ENCODE measurements at regions not wholly inside any gene's neighbourhood (a gene's known extent, or its start where the extent isn't known, plus 50 kb on each side); places are given as distances from the start of the nearest gene placed in this dataset.

GRCh38 chr6:12383448-12383847 lies 93.3 kb downstream of the EDN1 start:
- no peak for DNase-seq

GRCh38 chr6:12384357-12384912 lies 94.3 kb downstream of the EDN1 start:
- DNase-seq, result no peak

- no peak for DNase-seq
Observed at GRCh38 chr6:12385316-12385715, 95.2 kb downstream of the EDN1 start.

GRCh38 chr6:12386816-12387215 lies 96.7 kb downstream of the EDN1 start:
- no peak for DNase-seq

DNA sequence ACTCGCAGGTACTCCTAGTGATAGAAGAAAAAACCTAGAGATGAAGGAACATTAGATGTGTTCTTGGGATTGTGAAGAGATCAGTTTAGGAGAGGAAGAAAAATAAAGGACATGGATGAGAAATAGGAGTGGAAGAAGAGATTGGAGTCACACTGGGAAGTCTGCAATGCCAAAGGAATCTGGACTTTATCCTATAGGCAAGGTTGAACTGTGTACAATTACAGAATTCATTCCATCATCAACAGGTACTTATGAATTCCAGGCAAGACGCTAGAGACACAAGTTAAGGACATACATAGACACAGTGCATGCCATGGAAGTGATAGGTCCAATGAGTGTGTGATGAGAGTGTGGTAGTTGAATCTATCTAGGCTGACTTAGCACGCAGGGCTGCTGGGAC lies 101.3 kb downstream of the EDN1 start:
- DNase-seq, result no peak

DNA sequence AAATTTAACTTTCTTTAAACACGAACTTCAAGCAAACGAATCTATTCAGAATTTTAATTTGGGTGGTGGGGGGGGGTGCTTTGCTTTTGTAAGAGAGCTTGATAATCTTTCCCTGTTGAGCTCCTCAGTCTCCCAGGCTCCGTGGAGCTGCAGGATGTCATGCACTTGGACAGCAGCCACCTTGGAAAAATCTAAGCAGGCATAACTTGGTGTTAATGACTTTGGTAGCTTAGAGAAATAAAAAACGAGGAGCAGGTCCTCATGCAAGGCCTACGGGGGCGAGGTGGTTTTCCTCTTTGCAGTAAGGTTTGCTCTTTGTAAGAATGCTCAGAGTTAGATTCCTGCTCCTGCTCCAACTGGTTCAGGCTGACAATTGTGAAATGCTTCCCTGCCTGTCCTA lies 102.3 kb downstream of the EDN1 start:
- DNase-seq, result no peak

DNA sequence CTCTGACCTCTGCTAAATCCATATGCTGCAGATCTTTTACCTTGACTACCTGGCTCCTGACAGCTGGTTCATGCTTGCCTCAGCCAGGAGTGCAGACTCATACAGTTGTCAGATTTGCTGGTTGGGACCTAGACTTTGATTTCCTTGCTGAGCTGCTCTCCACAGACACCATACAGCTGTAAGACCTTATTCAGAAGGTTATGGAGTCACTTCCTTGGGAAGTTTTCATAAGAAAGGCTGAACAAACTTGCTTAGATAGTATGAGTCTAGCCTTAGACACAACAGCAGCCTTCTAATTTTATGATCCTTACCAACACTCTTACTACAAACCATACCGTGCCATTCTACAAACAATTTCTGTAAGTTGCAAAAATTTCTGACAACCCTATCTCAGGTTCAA lies 102.9 kb downstream of the EDN1 start:
- DNase-seq, result no peak

DNA sequence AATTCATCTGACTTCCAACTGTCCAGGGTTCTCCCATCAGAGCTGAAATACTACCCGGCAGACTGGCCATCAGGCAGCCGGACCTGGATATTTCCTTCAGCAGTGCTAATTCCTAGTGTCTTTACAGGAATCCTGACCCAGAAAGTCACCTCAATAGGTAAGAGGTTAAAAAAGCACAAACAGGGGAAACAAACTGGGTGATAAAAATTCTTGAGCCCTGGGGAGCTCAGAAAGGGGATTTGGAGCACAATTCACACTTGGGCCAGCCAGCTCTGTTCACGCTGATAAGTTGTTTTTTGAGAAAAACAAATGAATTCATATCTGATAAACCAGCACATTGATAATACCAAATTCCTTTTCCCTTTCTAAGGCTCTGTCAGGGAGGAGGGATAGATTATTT lies 104.0 kb downstream of the EDN1 start:
- DNase-seq, result no peak

- no peak for DNase-seq
Observed at GRCh38 chr6:12395898-12396297, 105.7 kb downstream of the EDN1 start.

GRCh38 chr6:12401200-12401599 lies 111.0 kb downstream of the EDN1 start:
- DNase-seq, result no peak

- DNase-seq, result no peak
Observed at GRCh38 chr6:12403201-12403826, 113.2 kb downstream of the EDN1 start.

GRCh38 chr6:12403947-12404647 lies 113.9 kb downstream of the EDN1 start:
- DNase-seq, result no peak

- no peak for DNase-seq
Observed at GRCh38 chr6:12404651-12405050, 114.5 kb downstream of the EDN1 start.

- no peak for DNase-seq
Observed at GRCh38 chr6:12408752-12409151, 118.6 kb downstream of the EDN1 start.

DNA sequence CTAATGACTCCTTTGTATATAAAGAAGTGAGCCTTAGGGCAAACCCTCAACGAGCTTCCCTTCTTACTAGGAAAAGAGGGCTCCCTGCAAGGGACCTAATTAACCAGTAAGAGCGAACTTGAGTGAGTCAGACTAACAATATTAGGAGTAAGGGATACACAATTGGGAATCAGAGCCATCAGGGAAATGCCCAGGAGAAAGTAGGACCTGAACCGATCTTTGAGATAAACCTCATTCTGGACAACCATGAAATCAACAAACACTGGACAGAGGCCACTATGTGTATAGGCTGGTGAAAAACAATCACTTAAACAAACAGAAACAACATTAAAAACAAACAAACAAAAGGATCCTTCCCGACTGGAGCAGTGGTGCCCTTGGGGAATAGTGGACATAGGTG lies 120.8 kb downstream of the EDN1 start:
- DNase-seq, result no peak

- DNase-seq, result no peak
Observed at GRCh38 chr6:12414096-12414675, 124.0 kb downstream of the EDN1 start.

- no peak for DNase-seq
Observed at GRCh38 chr6:12415980-12416598, 125.9 kb downstream of the EDN1 start.

GRCh38 chr6:12417191-12417590 lies 127.0 kb downstream of the EDN1 start:
- no peak for DNase-seq

- no peak for DNase-seq
Observed at GRCh38 chr6:12418946-12419345, 128.8 kb downstream of the EDN1 start.

- no peak for DNase-seq
Observed at GRCh38 chr6:12419631-12420272, 129.6 kb downstream of the EDN1 start.

DNA sequence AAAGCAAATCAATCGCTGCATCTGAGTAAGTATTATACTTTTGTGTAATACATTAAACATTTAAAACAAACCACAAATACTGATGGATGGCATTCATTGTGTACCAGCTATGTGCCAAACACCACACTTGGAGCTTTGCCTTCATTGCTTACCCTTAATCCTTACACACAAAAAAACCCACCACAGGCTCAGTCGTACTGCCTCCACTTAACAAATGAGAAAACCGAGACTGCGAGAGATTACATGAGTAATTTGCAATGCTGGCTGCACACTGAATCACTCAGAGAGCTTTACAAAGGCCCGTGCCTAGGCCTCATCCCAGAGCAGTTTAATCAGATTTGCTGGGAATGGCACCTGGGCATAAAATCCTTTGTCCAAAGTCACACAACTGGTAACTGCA lies 130.5 kb downstream of the EDN1 start:
- DNase-seq, result no peak

DNA sequence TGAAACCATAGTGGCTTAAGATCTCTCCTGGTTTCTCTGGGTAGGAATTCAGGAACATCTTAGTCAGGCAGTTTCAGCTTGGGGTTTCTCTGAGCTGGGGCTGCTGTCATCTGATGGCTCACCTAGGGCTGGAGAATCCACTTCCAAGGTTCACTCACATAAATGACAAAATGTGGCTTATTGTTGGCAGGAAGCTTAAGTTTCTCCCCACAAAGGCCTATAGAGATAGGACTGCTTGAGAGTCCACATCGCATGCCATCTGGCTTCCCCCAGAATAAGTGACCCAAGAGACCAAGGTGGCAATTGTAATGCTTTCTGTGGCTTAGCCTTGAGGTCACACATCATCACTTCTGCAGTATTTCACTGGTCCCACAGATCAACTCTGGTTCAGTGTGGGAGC lies 131.4 kb downstream of the EDN1 start:
- no peak for DNase-seq

DNA sequence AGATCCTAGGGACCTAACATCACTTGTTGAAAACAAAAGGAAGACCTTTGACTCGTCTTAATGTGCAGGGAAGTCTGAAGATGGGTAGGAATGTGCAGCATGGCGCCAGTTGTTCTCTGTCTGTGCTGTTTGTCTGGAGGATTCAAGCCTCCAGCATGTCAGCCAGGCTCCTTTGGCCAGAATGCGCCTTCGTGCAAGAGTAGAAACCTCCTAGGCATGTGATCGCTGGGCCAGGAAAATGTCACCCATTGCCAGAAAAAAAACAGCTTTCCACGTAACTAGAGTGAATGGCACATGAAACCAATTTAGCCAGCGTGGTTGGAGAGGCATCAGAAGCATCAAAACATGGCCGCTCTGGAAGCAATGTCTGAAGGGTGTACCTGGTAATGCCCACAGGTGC lies 132.7 kb downstream of the EDN1 start:
- DNase-seq, result no peak
